Stimulated activated CD8-positive, alpha-beta memory T cell treated with anti-CD3 and anti-CD28 coated beads, Interleukin-4, amount 100 ng/mL, for 24 hours (primary cell): ENCODE measurements at regions not wholly inside any gene's neighbourhood (a gene's known extent, or its start where the extent isn't known, plus 50 kb on each side); places are given as distances from the start of the nearest gene placed in this dataset.

ENCODE experiments used
- DNase-seq: peaks from one replicate; pipeline ENCODE4 v3.0.0-alpha.2; 2020; ENCODE audit warnings: low read depth

- peak; percentile 31 for DNase-seq
Observed at GRCh38 chr16:86664522-86665318, 86.4 kb downstream of the FOXL1 start.

- DNase-seq, result no peak
Observed at GRCh38 chr16:86665319-86665675, 86.9 kb downstream of the FOXL1 start.

GRCh38 chr16:86665929-86666328 is 87.6 kb downstream of the FOXL1 start:
- no peak for DNase-seq

GRCh38 chr16:86667035-86667434 is 88.7 kb downstream of the FOXL1 start:
- no peak for DNase-seq

- no peak for DNase-seq
Observed at GRCh38 chr16:86668136-86668910, 90.0 kb downstream of the FOXL1 start.

DNA sequence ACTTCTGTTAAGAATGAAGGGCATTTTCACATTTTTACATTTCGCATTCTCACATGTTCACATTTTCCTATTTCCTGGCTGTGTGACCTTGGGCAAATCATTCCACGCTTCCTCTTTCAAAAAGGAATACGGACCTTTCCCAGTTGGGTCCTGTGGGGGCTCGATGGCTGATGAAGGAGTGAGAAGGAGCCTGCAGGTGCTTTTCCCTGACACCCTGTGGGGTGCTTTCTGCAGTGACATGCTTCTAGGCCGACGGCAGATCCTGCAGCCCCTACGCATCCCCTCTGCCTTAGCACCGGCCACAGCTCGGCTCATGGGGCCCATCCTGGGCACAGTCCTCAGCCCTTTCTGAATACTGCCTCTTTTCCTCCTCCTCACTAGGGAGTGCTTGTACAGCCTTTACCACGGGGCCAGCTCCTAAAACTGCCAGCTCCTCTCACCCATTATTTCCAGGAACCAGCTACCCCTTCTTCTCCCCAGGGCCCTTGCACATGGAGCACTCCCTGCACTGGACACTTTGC is 91.0 kb downstream of the FOXL1 start:
- no peak for DNase-seq

DNA sequence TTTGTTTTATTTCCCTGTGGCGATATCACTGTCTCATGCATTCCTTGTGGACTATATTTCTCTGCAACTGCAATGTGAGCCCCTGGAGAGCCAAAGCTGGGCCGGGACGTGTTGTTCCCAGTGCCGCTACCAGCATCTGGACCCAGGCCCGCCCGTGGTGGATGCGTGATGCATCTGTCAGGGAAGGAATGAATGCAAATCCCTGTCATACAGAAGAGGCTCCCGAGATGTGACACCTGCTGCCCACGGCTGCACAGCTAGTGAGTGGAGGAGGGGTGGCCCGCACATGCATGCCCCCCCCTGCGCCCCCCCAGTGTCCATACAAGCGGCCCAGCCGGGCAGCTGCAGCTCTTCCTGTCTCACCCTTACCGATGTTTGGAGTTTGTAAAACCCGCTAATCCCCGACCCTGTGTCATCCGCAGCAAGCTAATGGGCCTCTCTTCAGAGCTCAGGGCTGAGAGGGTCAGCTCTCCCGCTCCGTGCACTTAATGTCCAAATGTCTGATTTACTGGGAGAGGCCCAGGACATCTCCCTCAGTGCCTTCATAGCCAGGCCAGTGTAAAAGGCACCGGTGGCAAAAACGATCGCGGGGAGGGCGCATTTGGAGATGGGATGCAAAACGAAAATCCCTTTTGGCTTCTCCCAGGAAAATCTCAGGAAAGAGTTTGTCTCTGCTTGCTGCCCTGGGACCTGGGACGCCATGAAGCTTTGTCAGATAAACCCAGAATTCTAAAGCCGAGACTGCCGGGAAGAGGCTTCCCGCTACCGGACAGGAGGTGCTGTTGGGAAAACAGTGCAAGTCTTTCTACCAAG is 91.8 kb downstream of the FOXL1 start:
- DNase-seq, result no peak

DNA sequence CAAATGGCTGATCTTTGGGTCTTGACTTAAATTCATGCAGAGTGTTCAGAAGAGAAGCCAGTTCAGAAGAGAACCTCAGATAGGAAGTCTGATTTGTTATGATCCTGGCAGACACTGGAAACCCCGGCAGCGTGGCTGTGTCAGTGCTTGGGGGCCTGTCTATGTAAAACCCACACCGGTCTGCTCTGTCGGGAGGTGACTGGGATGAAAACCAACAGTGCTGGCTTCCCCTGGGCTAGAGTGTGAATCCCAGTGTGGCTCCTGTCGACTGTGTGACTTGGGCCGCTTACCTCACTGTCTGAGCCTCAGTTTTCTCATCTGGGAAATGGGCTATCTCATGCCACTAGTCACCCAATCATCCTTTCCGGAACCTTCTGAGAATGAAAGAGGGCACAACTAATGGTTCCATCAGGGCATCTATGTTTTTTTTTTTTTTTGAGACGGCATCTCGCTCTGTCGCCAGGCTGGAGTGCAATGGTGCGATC is 92.4 kb downstream of the FOXL1 start:
- no peak for DNase-seq

GRCh38 chr16:86671486-86672178 is 93.3 kb downstream of the FOXL1 start:
- no peak for DNase-seq

GRCh38 chr16:86672179-86672863 is 94.0 kb downstream of the FOXL1 start:
- no peak for DNase-seq

- no peak for DNase-seq
Observed at GRCh38 chr16:86673090-86673955, 95.0 kb downstream of the FOXL1 start.

GRCh38 chr16:86673956-86674453 is 95.7 kb downstream of the FOXL1 start:
- DNase-seq, result no peak

DNA sequence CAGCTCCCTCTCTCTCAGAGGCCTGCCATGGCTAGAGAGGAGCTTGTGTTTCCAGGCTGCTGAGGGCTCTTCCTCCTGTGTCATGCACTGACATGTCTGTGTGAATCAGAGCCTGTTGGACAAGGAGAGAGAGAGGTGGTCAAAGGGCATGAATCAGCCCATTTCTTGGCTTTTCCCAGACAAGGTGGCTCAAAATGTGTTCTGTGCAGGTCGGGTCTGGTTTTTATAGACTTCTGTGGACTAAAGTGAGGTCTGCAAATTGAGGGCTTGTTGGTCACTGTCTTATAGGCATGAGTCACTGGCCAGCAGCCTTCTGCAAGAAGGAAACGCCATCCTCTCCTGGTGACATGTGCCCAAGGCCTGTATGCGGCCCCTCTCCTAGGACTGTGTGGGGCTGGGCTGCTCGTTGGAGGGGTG is 97.9 kb downstream of the FOXL1 start:
- no peak for DNase-seq

DNA sequence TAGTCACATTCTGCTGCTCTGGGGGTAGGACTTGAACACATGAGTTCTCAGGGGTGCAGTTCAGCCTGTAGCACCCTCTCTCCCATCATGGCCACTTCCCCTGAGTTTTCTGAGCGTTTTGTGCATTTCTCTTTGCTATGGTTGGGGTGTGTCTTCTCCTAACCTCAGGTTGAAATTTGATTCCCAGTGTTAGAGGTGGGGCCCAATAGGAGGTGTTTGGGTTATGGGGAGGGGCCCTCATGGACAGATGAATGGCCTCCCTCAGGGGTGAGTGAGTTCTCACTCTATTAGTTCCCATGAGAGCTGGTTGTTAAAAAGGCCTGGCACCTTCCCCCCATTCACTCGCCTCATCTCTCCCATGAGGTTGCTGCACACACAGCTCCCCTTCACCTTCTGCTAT is 101.1 kb downstream of the FOXL1 start:
- no peak for DNase-seq

GRCh38 chr16:86680162-86680561 is 101.8 kb downstream of the FOXL1 start:
- DNase-seq, result no peak

GRCh38 chr16:86680661-86681030 is 102.3 kb downstream of the FOXL1 start:
- DNase-seq, result no peak

DNA sequence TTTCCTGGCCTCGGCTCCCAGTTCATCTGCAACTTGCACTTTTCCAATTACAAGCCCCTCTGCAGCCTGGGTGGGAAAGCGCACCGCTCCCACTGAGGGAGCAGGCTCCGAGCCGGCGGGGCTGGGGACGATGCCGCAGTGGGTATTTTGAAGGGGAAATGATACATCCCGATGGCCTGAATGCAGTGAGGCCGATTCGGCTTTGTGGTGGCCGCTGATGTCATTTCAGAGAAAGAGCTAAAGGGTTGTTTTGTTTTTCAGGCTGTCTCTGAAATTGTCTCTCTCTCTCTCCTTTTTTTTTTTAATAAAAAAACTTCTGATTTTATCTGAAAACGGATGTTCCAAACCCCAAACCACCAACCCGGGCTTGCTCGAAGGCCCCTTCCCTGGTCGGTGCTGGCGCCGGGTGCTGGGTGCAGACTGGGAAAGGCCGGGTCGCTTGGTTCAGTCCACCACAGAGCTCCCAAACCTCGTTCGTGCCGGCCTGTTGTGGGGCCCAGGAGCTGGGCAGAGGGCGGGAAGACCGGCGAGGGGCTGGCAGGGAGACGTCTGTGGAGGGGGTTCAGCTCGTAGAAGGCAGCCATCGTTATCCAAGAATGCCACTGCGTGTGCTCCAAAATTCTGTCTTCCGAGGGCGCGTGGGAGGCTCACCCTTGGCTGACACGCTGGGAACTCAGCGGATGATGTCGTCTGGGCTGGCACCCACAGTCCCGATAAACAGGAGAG is 102.8 kb downstream of the FOXL1 start:
- no peak for DNase-seq

DNA sequence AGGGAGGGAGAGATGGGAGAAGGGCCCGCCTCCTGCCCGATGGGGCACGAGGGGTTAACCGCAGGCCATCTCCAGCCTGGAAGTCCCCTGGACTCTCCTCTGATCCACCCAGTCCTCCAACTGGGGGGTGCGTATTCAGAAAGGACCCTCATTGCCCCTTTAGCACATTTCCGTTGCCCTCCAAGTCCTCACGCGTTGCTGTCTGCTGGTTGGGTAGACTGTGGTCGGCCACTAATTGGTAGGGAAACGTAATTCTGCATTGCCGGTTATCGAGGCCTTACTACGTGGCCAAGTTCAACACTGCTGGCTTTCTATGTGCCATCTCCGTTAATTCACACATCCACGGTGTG is 103.4 kb downstream of the FOXL1 start:
- no peak for DNase-seq

- DNase-seq, result no peak
Observed at GRCh38 chr16:86682219-86682904, 104.0 kb downstream of the FOXL1 start.
